CD4-positive, alpha-beta T cell treated with Interleukin-6 for 4 hours (primary cell): ENCODE measurements at regions not wholly inside any gene's neighbourhood (a gene's known extent, or its start where the extent isn't known, plus 50 kb on each side); places are given as distances from the start of the nearest gene placed in this dataset.

Experiments
- DNase-seq: peaks from one replicate; pipeline ENCODE4 v3.0.0-alpha.2; 2020; ENCODE audit warnings: mixed read lengths

DNA sequence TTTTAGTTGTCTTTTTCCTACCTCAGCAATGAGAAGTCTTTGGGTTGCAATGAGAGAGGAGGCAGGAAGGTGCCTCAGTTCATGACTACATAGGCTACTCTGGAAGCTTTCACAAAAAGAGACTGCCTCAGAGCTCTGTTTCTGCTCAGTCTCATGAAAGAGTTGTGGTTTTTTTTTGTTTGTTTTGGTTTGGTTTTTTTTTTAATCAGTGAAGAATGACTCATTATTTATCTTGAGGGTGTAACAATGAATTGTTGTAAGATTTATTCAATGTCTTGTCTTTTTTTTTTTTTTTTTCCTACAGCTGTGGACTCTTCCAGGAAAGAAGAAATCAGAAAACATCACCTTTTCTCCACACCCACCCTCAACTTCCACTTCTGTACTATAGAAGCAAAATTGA lies 67.5 kb upstream of the CXCL13 start:
- no peak for DNase-seq

DNA sequence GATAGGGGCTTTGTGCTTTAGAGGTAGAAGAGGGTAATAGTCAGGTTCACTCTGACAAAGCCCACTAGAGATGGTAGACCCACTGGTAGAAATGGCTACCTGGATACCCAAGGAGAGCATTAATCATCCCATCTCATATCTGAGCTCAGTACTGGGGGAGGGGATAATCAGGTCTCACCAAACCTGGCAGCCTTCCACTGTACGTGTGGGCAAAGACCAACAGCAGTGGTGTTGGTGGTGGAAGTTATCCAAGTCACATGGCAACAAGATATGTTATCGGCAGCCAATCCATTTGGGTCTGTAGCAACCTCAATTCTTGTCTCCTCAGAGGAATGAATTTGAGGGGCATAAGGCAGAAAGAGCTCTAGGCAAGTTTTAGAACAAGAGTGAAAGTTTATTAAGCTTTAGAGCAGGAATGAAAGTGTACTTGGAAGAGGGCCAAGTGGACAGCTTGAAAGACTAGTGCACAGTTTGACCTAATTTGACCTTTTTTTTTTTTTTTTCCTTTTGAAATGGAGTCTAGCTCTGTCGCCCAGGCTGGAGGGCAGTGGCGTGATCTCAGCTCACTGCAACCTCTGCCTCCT lies 67.0 kb upstream of the CXCL13 start:
- no peak for DNase-seq
